ENCODE measurements at regions not wholly inside any gene's neighbourhood (a gene's known extent, or its start where the extent isn't known, plus 50 kb on each side); places are given as distances from the start of the nearest gene placed in this dataset.

GRCh38 chr1:60678802-60679201 is 403.6 kb upstream of the NFIA start:
- Mint-ChIP-seq H3K27me3 (no peaks in the 10 kb centered on the region), H3K9me3 (no peaks in the 10 kb centered on the region), H3K36me3 (ENCODE audit: low read depth) (no peaks in the 10 kb centered on the region), H3K4me3 (no peak overlapping the region), H3K27ac (no peak overlapping the region), H3K4me1 (no peaks in the 10 kb centered on the region)
- ChIA-PET CTCF (no interaction called here), POLR2A (no interaction called here)
- no peak for DNase-seq
- intact Hi-C loops (cut with micrococcal nuclease): no loop called here
- ATAC-seq (ENCODE audit: low read depth): no peak
- TF ChIP-seq CTCF (IDR thresholded peaks at IDR 0.05): no peak

GRCh38 chr1:60678391-60678790 is 404.0 kb upstream of the NFIA start:
- H3K27ac Mint-ChIP-seq: no peak overlapping the region
- intact Hi-C loops (cut with micrococcal nuclease): no loop called here
- no peak overlapping the region for H3K4me3 Mint-ChIP-seq
- no peaks in the 10 kb centered on the region for H3K4me1 Mint-ChIP-seq
- no peak for TF ChIP-seq CTCF (IDR thresholded peaks at IDR 0.05)
- POLR2A ChIA-PET: no interaction called here
- ATAC-seq (ENCODE audit: low read depth) (no peak), DNase-seq (no peak)
- no peaks in the 10 kb centered on the region for H3K36me3 Mint-ChIP-seq (ENCODE audit: low read depth)
- H3K27me3 Mint-ChIP-seq: no peaks in the 10 kb centered on the region
- CTCF ChIA-PET: no interaction called here
- no peaks in the 10 kb centered on the region for H3K9me3 Mint-ChIP-seq

- DNase-seq: no peak
- intact Hi-C loops (cut with micrococcal nuclease): no loop called here
- ChIA-PET POLR2A (no interaction called here), CTCF (no interaction called here)
- H3K4me1 Mint-ChIP-seq: no peaks in the 10 kb centered on the region
- no peak overlapping the region for H3K4me3 Mint-ChIP-seq
- TF ChIP-seq CTCF (IDR thresholded peaks at IDR 0.05): no peak
- H3K36me3 Mint-ChIP-seq (ENCODE audit: low read depth): no peaks in the 10 kb centered on the region
- no peak for ATAC-seq (ENCODE audit: low read depth)
- no peak overlapping the region for H3K27ac Mint-ChIP-seq
- no peaks in the 10 kb centered on the region for H3K27me3 Mint-ChIP-seq
- H3K9me3 Mint-ChIP-seq: no peaks in the 10 kb centered on the region
Measured at GRCh38 chr1:60672449-60672848, 409.9 kb upstream of the NFIA start.

- Mint-ChIP-seq H3K27ac (no peak overlapping the region), H3K27me3 (no peaks in the 10 kb centered on the region), H3K4me3 (no peak overlapping the region), H3K9me3 (no peaks in the 10 kb centered on the region), H3K4me1 (no peaks in the 10 kb centered on the region), H3K36me3 (ENCODE audit: low read depth) (no peaks in the 10 kb centered on the region)
- POLR2A ChIA-PET: no interaction called here
- CTCF ChIA-PET: no interaction called here
- intact Hi-C loops (cut with micrococcal nuclease): no loop called here
- no peak for DNase-seq
- ATAC-seq (ENCODE audit: low read depth): no peak
- no peak for TF ChIP-seq CTCF (IDR thresholded peaks at IDR 0.05)
Measured at GRCh38 chr1:60670302-60670701, 412.1 kb upstream of the NFIA start.

- intact Hi-C loops (cut with micrococcal nuclease): no loop called here
- DNase-seq (no peak), ATAC-seq (ENCODE audit: low read depth) (no peak)
- H3K4me3 Mint-ChIP-seq: no peak overlapping the region
- ChIA-PET CTCF (no interaction called here), POLR2A (no interaction called here)
- TF ChIP-seq CTCF (IDR thresholded peaks at IDR 0.05): no peak
- H3K36me3 Mint-ChIP-seq (ENCODE audit: low read depth): no peaks in the 10 kb centered on the region
- H3K4me1 Mint-ChIP-seq: no peaks in the 10 kb centered on the region
- H3K9me3 Mint-ChIP-seq: no peaks in the 10 kb centered on the region
- H3K27ac Mint-ChIP-seq: no peak overlapping the region
- H3K27me3 Mint-ChIP-seq: no peaks in the 10 kb centered on the region
Measured at GRCh38 chr1:60668585-60668984, 413.8 kb upstream of the NFIA start.
